Spinal cord (tissue), 9 donors: ENCODE measurements at regions not wholly inside any gene's neighbourhood (a gene's known extent, or its start where the extent isn't known, plus 50 kb on each side); places are given as distances from the start of the nearest gene placed in this dataset.
A peak's percentile ranks its signal among the peaks of the same experiment; 100 is the strongest.

ENCODE experiments used
- DNase-seq, 6 donors: peaks; one replicate each; pipeline versions ENCODE4 v3.0.0 to v3.0.0-alpha.2; 2013 to 2015; ENCODE audit warnings: low spot score in 6 of 6, low read depth in 4 of 6
- H3K27ac ChIP-seq: one replicate; pipeline ENCODE4 v1.5.1; 2013; ENCODE audit warnings: low read depth, low read length, control low read depth
- H3K27me3 ChIP-seq: one replicate; pipeline ENCODE4 v1.6.1; 2013; ENCODE audit warnings: low read length; ENCODE audit not compliant: control insufficient read depth, insufficient read depth
- H3K36me3 ChIP-seq: one replicate; pipeline ENCODE4 v1.6.1; 2013; ENCODE audit warnings: low read length; ENCODE audit not compliant: control insufficient read depth, insufficient read depth
- H3K4me1 ChIP-seq: one replicate; pipeline ENCODE4 v1.6.1; 2013; ENCODE audit warnings: low read length; ENCODE audit not compliant: control insufficient read depth, insufficient read depth
- H3K4me3 ChIP-seq: one replicate; pipeline ENCODE4 v1.5.1; 2013; ENCODE audit warnings: low read depth, low read length, control low read depth
- H3K9me3 ChIP-seq: one replicate; pipeline ENCODE4 v1.6.1; 2013; ENCODE audit warnings: low read length; ENCODE audit not compliant: control insufficient read depth, insufficient read depth
- WGBS: methylation state at CpG from one replicate; pipeline ENCODE4 v1.1.5; 2013; ENCODE audit warnings: missing lambda C conversion rate; ENCODE audit not compliant: insufficient coverage; 5-methylcytosine and 5-hydroxymethylcytosine counted together
- donor health status: healthy.

- DNase-seq: no peak
These were observed 65.9 kb upstream of the NKD1 start for GRCh38 chr16:50482271-50482670.

GRCh38 chr16:50480206-50480605, 68.0 kb upstream of the NKD1 start:
- WGBS: no CpG with 5 or more reads among the region's 3 CpGs

More at GRCh38 chr16:50482271-50482670, 65.9 kb upstream of the NKD1 start:
- 91% methylated on average over 4 of the region's 5 CpGs for WGBS
- Histone ChIP-seq H3K27ac (no peak overlapping the region), H3K27me3 (no peaks in the 10 kb centered on the region), H3K4me1 (peaks cover 19% of the 10 kb centered on the region), H3K4me3 (no peak overlapping the region), H3K9me3 (peaks cover 6% of the 10 kb centered on the region), H3K36me3 (no peaks in the 10 kb centered on the region)

DNA sequence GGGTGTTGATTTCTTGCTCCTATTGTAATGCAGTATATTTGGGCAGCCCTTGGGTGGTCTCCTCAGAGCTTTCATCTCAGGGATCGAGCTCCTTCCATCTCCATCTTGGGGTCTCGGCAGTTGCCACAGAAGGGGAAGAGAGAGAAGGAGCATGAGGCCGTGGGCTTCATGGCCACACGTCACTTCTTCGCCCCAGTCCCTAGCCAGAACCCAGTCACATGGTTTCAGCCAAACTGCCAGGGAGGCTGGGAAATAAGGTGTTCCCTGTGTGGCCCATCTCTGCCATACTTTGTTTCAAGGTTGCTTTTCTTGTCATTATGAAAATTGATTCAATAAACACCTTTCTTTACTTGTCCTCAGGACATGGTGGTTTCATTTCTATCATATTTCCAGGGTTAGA, 68.4 kb upstream of the NKD1 start:
- H3K27ac ChIP-seq: no peak overlapping the region
- H3K4me3 ChIP-seq: no peak overlapping the region
- no peak for DNase-seq
- peaks cover 3% of the 10 kb centered on the region for H3K9me3 ChIP-seq
- H3K36me3 ChIP-seq: no peaks in the 10 kb centered on the region
- H3K27me3 ChIP-seq: no peaks in the 10 kb centered on the region
- H3K4me1 ChIP-seq: peaks cover 19% of the 10 kb centered on the region
- no CpG with 5 or more reads among the region's 5 CpGs for WGBS

More at GRCh38 chr16:50480206-50480605, 68.0 kb upstream of the NKD1 start:
- H3K27ac ChIP-seq: no peak overlapping the region
- H3K4me3 ChIP-seq: no peak overlapping the region
- peak in 2 of 6 donors; percentile 25 to 66 for DNase-seq
- peaks cover 19% of the 10 kb centered on the region for H3K4me1 ChIP-seq
- no peaks in the 10 kb centered on the region for H3K36me3 ChIP-seq
- H3K9me3 ChIP-seq: peaks cover 5% of the 10 kb centered on the region
- H3K27me3 ChIP-seq: no peaks in the 10 kb centered on the region

DNA sequence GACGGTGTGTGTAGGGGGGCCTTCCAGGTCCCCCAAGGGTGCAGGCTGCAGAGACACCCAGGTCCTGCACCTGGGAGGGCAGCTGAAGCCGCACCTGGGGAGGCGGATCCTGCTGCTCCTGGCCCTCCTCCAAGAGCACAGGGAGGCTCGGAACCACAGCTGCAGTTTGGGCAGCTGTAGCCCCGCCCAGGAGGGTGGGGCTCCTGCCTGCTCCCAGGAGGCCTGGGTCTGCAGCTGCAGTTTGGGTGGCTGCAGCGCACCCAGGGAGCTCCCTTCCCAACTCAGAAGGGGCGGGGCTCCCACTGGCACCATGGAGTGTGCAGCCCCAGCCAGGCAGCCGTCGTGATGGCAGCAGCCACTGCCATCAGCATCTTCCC, 69.4 kb upstream of the NKD1 start:
- Histone ChIP-seq H3K4me1 (peaks cover 19% of the 10 kb centered on the region), H3K9me3 (no peaks in the 10 kb centered on the region), H3K27ac (no peak overlapping the region), H3K36me3 (no peaks in the 10 kb centered on the region), H3K4me3 (no peak overlapping the region), H3K27me3 (no peaks in the 10 kb centered on the region)
- DNase-seq: no peak
- 78% methylated on average over 9 of the region's 9 CpGs for WGBS

DNA sequence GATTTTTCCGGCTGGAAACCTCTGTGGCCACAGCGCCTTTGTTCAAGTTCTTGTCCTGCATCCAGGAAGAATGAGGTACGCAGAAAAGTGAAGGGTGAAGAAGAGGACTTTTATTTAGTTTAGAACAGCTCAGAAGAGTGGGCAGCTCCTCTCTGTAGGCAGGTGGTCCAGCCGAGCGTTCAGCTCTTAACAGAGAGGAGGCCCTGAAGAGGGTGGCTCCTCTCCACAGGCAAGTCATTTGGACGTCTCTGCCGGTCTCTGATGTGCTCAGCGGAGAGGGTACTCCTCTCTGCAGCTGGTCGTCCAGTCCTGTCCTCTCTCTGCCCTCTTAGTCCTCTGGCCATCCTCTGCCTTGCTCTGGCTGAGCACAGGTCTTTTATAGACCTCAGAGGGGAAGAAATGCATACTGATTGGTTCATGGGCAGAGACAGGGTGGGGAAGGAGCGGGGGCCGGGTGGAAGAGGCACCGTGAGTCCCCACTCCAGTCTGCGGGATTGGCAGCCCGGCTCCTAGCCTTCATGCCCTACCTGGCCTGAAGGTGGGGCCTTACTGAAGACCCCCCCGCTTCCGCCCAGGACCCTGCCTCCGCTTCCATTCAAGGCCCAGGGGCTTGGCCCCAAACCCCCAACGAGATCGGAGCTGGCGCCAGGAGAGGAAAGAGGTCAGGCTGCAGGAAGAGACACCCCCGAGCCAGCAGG, 70.0 kb upstream of the NKD1 start:
- no peaks in the 10 kb centered on the region for H3K27me3 ChIP-seq
- H3K4me3 ChIP-seq: no peak overlapping the region
- H3K4me1 ChIP-seq: peaks cover 19% of the 10 kb centered on the region
- DNase-seq: peak in 1 of 6 donors; percentile 25
- no peaks in the 10 kb centered on the region for H3K9me3 ChIP-seq
- no peaks in the 10 kb centered on the region for H3K36me3 ChIP-seq
- 63% methylated on average over 21 of the region's 21 CpGs for WGBS
- no peak overlapping the region for H3K27ac ChIP-seq

GRCh38 chr16:50476486-50477255, 71.5 kb upstream of the NKD1 start:
- peak in 1 of 6 donors; percentile 85 for DNase-seq
- Histone ChIP-seq H3K4me1 (peaks cover 16% of the 10 kb centered on the region), H3K36me3 (no peaks in the 10 kb centered on the region), H3K27ac (no peak overlapping the region), H3K27me3 (no peaks in the 10 kb centered on the region), H3K9me3 (no peaks in the 10 kb centered on the region), H3K4me3 (no peak overlapping the region)
- 75% methylated on average over 11 of the region's 14 CpGs for whole genome bisulfite sequencing

GRCh38 chr16:50475170-50475569, 73.0 kb upstream of the NKD1 start:
- Histone ChIP-seq H3K4me3 (no peak overlapping the region), H3K36me3 (no peaks in the 10 kb centered on the region), H3K27ac (no peak overlapping the region), H3K4me1 (peaks cover 15% of the 10 kb centered on the region), H3K27me3 (no peaks in the 10 kb centered on the region), H3K9me3 (no peaks in the 10 kb centered on the region)
- WGBS: 100% methylated on average over 1 of the region's 3 CpGs
- no peak for DNase-seq

GRCh38 chr16:50474138-50474537, 74.1 kb upstream of the NKD1 start:
- H3K4me3 ChIP-seq: no peak overlapping the region
- H3K9me3 ChIP-seq: no peaks in the 10 kb centered on the region
- H3K36me3 ChIP-seq: no peaks in the 10 kb centered on the region
- no CpG with 5 or more reads among the region's 2 CpGs for WGBS
- no peak overlapping the region for H3K27ac ChIP-seq
- no peaks in the 10 kb centered on the region for H3K27me3 ChIP-seq
- DNase-seq: no peak
- H3K4me1 ChIP-seq: peaks cover 22% of the 10 kb centered on the region

DNA sequence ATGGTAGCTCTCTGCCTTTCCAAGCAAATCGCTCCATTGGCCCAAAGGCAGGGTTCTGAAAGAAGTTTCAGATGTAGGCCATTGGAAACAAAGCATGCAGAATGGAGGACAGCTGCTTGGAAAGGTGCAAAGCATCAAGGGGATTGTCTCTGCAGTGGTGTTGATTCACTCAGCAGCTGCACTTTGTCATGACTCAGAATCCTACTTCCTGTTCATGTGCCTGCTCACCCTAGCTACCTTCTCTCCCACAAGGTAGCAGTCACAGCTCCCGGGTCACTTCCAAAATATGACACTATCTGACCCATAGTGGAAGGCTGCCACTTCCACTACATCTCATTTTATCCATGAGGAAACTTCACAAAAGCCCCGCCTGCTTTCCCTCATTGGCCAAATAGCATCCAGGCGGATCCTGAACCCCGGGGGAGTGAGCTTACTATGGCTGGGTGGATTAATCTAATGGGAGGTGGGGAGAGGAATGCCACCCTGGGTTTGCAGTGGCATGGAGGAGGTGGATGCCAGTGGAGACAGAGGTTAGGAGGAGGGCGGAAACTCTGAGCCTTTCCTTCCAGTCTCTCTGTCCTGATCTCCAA, 74.7 kb upstream of the NKD1 start:
- H3K9me3 ChIP-seq: no peaks in the 10 kb centered on the region
- no peak for DNase-seq
- peaks cover 22% of the 10 kb centered on the region for H3K4me1 ChIP-seq
- no peak overlapping the region for H3K4me3 ChIP-seq
- 94% methylated on average over 2 of the region's 6 CpGs for WGBS
- H3K27ac ChIP-seq: no peak overlapping the region
- no peaks in the 10 kb centered on the region for H3K36me3 ChIP-seq
- no peaks in the 10 kb centered on the region for H3K27me3 ChIP-seq
